ENCODE measurements at regions not wholly inside any gene's neighbourhood (a gene's known extent, or its start where the extent isn't known, plus 50 kb on each side); places are given as distances from the start of the nearest gene placed in this dataset.

- Histone ChIP-seq H3K4me1 (peaks cover 0 to 22% (median 0%) of the 10 kb centered on the region in 3 donors), H3K36me3 (no peaks in the 10 kb centered on the region), H3K27me3 (no peaks in the 10 kb centered on the region), H3K4me3 (no peak overlapping the region), H3K27ac (no peak overlapping the region), H3K9me3 (no peaks in the 10 kb centered on the region)
- TF ChIP-seq CTCF (IDR thresholded peaks at IDR 0.05) (no peak), POLR2A (IDR thresholded peaks at IDR 0.05) (no peak)
- 86 to 92% methylated on average over 4 of the region's 4 CpGs for WGBS, 2 donors
- no peak for DNase-seq
- intact Hi-C loops (cut with DNase I): no loop called here
These were observed 304.5 kb upstream of the SEMA6D start for GRCh38 chr15:47412802-47413201.

DNA sequence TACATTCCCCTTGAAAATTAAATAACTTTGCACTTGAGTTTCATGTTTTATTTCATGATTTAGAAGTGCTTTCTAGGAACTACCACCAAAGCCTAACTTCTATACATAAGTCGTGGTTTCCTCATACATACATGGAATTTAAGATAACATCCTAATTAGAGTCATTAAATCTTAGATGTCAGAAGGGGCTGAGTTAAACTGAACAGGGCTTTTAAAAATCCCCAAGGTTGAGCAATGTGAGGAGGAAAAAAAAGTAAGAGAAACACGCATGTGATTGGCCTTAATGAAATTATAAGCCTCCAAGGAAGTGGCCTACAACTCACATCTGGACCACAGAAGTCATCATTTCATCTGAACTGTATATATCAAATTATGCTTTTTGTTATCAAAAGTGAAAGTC is 303.1 kb upstream of the SEMA6D start:
- peaks cover 0 to 14% (median 0%) of the 10 kb centered on the region in 3 donors for H3K4me1 ChIP-seq
- H3K27me3 ChIP-seq: no peaks in the 10 kb centered on the region
- DNase-seq: no peak
- H3K9me3 ChIP-seq: no peaks in the 10 kb centered on the region
- intact Hi-C loops (cut with DNase I): no loop called here
- H3K4me3 ChIP-seq: no peak overlapping the region
- TF ChIP-seq CTCF (IDR thresholded peaks at IDR 0.05) (no peak), POLR2A (IDR thresholded peaks at IDR 0.05) (no peak)
- no peak overlapping the region for H3K27ac ChIP-seq
- WGBS, 2 donors: 77 to 79% methylated on average over 2 of the region's 2 CpGs
- no peaks in the 10 kb centered on the region for H3K36me3 ChIP-seq

DNA sequence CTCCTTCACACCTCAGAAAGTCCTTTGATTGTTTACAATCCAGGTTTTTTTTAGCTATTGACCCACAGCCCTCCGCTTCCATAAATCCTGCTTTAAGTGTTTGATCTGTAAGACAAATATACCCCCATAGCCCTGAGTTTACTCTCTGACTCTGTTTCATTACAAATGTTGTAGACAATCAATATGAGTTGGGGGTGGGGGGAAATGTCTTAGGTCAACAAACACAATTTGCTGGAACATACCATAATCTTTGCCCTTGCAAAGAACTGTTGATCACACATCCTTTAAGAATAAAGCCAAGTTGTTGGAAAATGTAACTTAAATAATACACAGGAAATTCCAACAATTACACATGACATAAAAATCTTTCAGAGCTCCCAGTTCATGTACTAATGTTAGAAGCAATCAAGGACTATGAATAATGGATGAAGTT is 301.8 kb upstream of the SEMA6D start:
- DNase-seq: no peak
- Histone ChIP-seq H3K36me3 (no peaks in the 10 kb centered on the region), H3K4me3 (no peak overlapping the region), H3K4me1 (peaks cover 0 to 9% (median 0%) of the 10 kb centered on the region in 3 donors), H3K9me3 (no peaks in the 10 kb centered on the region), H3K27ac (no peak overlapping the region), H3K27me3 (no peaks in the 10 kb centered on the region)
- intact Hi-C loops (cut with DNase I): no loop called here
- TF ChIP-seq POLR2A (IDR thresholded peaks at IDR 0.05): no peak
- TF ChIP-seq CTCF (IDR thresholded peaks at IDR 0.05): no peak
- 81 to 95% methylated on average over 1 of the region's 1 CpG for WGBS, 2 donors

- intact Hi-C loops (cut with DNase I): no loop called here
- TF ChIP-seq POLR2A (IDR thresholded peaks at IDR 0.05) (no peak), CTCF (IDR thresholded peaks at IDR 0.05) (no peak)
- no peaks in the 10 kb centered on the region for H3K36me3 ChIP-seq
- no peak for DNase-seq
- no peaks in the 10 kb centered on the region for H3K4me1 ChIP-seq
- H3K9me3 ChIP-seq: no peaks in the 10 kb centered on the region
- WGBS, 2 donors: 5 to 17% methylated on average over 1 of the region's 1 CpG
- no peaks in the 10 kb centered on the region for H3K27me3 ChIP-seq
- H3K27ac ChIP-seq: peak overlapping the region in 1 of 4 donors; percentile 38
- H3K4me3 ChIP-seq: no peak overlapping the region
These were observed 294.2 kb upstream of the SEMA6D start for GRCh38 chr15:47422881-47423665.

GRCh38 chr15:47427463-47427862 is 289.8 kb upstream of the SEMA6D start:
- Histone ChIP-seq H3K9me3 (no peaks in the 10 kb centered on the region), H3K27ac (no peak overlapping the region), H3K27me3 (no peaks in the 10 kb centered on the region), H3K4me3 (no peak overlapping the region), H3K4me1 (no peaks in the 10 kb centered on the region), H3K36me3 (no peaks in the 10 kb centered on the region)
- no peak for TF ChIP-seq CTCF (IDR thresholded peaks at IDR 0.05)
- TF ChIP-seq POLR2A (IDR thresholded peaks at IDR 0.05): no peak
- intact Hi-C loops (cut with DNase I): no loop called here
- no peak for DNase-seq
- WGBS, 2 donors: 38 to 58% methylated on average over 1 of the region's 1 CpG

Data from esophagus squamous epithelium (tissue), 5 donors.